ENCODE measurements at regions not wholly inside any gene's neighbourhood (a gene's known extent, or its start where the extent isn't known, plus 50 kb on each side); places are given as distances from the start of the nearest gene placed in this dataset.

DNA sequence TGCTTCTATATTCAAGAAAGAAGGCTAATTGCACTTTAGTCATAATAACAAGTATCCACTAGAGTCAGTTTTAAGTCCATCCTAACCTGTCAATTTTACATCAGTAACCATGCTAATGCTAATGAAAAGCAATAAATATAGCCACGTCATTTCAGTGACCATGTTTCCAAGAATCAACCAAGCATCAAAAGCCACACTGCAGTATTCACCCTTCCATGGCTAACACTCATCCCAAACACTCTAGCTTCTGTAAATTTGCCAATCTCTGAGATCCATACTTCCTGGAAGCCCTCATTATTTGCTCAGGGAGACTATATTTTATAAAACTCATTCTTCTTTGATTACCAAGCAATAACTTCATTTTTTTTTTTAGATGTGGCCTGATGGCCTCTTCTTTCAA lies 712.0 kb downstream of the CETN3 start:
- TF ChIP-seq, protein P1, sequence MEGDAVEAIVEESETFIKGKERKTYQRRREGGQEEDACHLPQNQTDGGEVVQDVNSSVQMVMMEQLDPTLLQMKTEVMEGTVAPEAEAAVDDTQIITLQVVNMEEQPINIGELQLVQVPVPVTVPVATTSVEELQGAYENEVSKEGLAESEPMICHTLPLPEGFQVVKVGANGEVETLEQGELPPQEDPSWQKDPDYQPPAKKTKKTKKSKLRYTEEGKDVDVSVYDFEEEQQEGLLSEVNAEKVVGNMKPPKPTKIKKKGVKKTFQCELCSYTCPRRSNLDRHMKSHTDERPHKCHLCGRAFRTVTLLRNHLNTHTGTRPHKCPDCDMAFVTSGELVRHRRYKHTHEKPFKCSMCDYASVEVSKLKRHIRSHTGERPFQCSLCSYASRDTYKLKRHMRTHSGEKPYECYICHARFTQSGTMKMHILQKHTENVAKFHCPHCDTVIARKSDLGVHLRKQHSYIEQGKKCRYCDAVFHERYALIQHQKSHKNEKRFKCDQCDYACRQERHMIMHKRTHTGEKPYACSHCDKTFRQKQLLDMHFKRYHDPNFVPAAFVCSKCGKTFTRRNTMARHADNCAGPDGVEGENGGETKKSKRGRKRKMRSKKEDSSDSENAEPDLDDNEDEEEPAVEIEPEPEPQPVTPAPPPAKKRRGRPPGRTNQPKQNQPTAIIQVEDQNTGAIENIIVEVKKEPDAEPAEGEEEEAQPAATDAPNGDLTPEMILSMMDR (IDR thresholded peaks at IDR 0.05; ENCODE audit: insufficient read depth, low read depth, low read length, missing control alignments) = no peak
- no peak for DNase-seq (ENCODE audit: low read depth)
- no peak overlapping the region for H3K4me3 ChIP-seq (ENCODE audit: low read depth, low read length)

DNA sequence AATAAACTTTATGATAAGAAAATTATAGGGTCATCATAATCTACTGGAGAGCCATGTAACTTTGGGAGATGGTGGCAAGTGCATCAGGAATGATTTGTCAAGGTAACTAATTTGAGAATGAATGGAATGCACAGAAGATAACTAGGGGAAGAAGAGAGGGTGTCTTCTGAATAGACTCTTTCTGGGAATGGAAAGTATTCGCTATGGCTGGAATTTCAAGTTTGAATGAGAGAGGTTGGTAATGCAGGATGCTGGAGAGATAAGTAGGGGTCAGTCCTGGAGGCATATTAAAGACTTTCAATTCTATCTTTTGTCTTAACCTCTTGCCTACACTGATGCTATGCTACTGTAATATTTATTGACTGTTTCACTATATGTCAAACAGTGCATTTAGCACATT lies 714.2 kb downstream of the CETN3 start:
- TF ChIP-seq, protein P1 (IDR thresholded peaks at IDR 0.05; ENCODE audit: insufficient read depth, low read depth, low read length, missing control alignments) = no peak
- H3K4me3 ChIP-seq (ENCODE audit: low read depth, low read length) = no peak overlapping the region
- DNase-seq (ENCODE audit: low read depth) = no peak

DNA sequence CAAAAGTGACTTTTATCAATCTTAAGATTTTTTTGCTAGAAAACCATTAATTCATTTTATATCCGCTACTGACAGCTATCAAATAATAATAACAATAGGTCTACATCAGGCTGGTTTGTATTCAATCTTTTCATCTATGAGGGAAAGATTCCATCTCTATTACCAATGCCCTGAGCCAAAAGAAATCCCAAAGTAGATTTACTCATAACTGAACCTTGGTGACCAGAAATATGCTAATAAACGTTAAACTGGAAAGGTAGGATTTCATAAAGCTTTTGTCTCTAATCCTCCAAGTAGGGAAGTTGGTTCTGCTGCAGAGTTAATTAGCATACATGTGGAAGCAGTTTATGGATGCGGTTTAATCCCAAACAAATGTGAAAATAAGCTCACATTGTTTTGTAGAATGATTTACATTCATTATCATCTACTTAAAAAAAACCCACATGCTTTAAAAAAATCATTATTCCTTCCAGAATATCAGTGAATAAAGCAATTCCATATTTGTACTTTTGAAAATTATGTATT lies 715.5 kb downstream of the CETN3 start:
- no peak for DNase-seq (ENCODE audit: low read depth)
- no peak overlapping the region for H3K4me3 ChIP-seq (ENCODE audit: low read depth, low read length)
- TF ChIP-seq, protein P1 (IDR thresholded peaks at IDR 0.05; ENCODE audit: insufficient read depth, low read depth, low read length, missing control alignments) = no peak

DNA sequence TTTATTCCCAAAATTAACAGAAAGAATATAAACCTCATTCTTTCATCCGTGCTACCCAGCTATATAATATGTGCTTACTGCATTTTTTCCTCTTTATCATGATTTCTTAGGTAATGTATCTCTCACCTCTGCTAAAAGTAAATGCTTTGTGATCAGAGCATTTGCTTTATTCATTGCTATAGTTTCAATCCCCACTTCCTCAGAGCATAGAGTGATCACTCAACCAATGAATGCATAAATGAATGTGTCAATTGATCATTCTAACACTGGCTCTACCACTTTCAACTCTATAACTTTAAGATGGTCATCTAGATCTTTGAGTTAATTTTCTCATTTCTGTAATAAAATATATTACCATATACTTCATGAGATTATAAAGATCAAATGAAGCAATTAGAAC lies 719.2 kb downstream of the CETN3 start:
- TF ChIP-seq, protein P1 (IDR thresholded peaks at IDR 0.05; ENCODE audit: insufficient read depth, low read depth, low read length, missing control alignments) = no peak
- H3K4me3 ChIP-seq (ENCODE audit: low read depth, low read length) = no peak overlapping the region
- DNase-seq (ENCODE audit: low read depth) = peak; percentile 4

DNA sequence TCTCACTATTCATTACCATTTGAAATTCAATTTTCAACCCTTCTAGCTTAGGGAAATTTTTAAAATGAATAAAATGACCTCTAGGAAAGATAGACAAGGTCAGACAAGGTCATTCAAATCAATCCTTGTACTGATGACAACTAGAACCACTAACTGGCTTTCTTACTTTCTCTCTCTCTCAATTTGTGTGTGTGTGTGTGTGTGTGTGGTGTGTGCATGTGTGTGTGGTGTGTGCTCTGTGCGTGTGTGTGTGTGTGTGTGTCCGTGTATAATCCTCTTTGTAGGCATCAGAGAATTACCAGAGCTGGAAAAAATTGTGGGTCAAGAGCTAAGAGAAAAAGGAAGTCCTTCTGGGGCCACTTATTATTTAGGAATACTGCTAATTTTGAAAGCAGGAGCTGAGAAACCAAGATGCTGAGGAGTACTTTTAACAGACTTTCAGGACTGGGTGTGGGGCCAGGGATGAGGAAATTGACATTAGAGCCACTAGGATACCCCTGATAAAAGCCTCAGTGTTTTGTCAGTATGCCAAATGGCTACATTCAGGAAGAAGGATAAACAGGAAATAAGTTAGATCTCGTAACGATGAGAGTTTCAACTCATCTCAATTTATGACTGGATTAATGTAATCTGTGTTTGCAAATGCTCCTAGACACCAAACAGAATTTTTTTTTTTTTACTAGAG lies 723.3 kb downstream of the CETN3 start:
- no peak for DNase-seq (ENCODE audit: low read depth)
- H3K4me3 ChIP-seq (ENCODE audit: low read depth, low read length) = no peak overlapping the region
- TF ChIP-seq, protein P1 (IDR thresholded peaks at IDR 0.05; ENCODE audit: insufficient read depth, low read depth, low read length, missing control alignments) = no peak

DNA sequence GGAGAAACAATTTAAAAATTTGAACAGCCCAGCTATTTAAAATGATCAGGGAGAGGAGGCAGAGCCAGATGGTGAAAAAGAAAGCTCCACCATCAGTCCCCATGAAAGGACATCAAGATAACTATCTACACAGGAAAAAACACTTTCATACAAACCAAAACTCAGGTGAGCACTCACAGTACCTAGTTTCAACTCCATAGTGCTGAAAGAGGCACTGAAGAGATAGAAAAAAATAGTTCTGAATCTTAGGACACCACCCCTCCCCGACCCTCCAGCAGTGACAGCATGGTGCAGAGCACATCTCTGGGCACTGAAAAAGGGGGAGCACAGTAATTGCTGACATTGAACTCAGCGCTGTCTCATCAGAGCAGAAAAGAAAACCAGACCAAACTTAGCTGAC lies 732.9 kb downstream of the CETN3 start:
- DNase-seq (ENCODE audit: low read depth) = peak; percentile 13
- TF ChIP-seq, protein P1 (IDR thresholded peaks at IDR 0.05; ENCODE audit: insufficient read depth, low read depth, low read length, missing control alignments) = no peak
- H3K4me3 ChIP-seq (ENCODE audit: low read depth, low read length) = no peak overlapping the region

DNA sequence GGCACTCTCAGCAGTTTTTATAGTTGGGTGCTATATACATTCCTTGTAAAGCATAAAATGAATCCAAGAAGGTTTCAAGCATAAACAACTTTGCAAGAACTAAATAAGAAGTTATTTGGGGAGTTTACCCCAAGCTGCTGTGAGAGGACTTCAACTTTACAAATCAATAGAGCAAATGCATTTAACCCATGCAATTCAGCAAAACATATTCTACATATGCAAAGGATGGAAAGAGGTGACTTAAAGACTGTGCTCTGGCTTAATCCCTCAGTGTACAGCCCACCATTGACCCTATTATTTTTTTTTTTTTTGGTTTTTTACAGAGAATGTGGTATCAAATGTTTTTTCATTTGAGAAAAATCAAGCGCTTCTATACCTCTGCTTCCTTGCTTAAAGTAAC lies 736.5 kb downstream of the CETN3 start:
- TF ChIP-seq, protein P1 (IDR thresholded peaks at IDR 0.05; ENCODE audit: insufficient read depth, low read depth, low read length, missing control alignments) = no peak
- DNase-seq (ENCODE audit: low read depth) = no peak
- H3K4me3 ChIP-seq (ENCODE audit: low read depth, low read length) = no peak overlapping the region

All from GM12865 (cell line).